OCI-LY3 (cell line): ENCODE measurements at regions not wholly inside any gene's neighbourhood (a gene's known extent, or its start where the extent isn't known, plus 50 kb on each side); places are given as distances from the start of the nearest gene placed in this dataset.

Experiments used
- H2AFZ ChIP-seq: fragments of 200-600, 300-600 bp; shearing (Covaris generic); 2 replicates; pipeline ENCODE4 v1.6.0; 2014; ENCODE audit warnings: antibody characterized with exemption, low read depth, low read length
- H3K27ac ChIP-seq: fragments of 200-600, 300-600 bp; sonication (generic); 2 replicates; pipeline ENCODE4 v1.5.1; 2014; ENCODE audit warnings: mild to moderate bottlenecking, low read length, moderate library complexity, mixed read lengths
- H3K27me3 ChIP-seq: fragments of 200-600, 300-600 bp; sonication (generic); 2 replicates; pipeline ENCODE4 v1.6.1; 2014; ENCODE audit warnings: low read depth, low read length, mixed read lengths
- H3K36me3 ChIP-seq: fragments of 200-600, 300-600 bp; sonication (generic); replicated peaks from 2 replicates; pipeline ENCODE3; 2014; ENCODE audit warnings: low read depth, low read length, mixed read lengths
- H3K4me1 ChIP-seq: fragments of 300-600, 200-600 bp; sonication (generic); 2 replicates; pipeline ENCODE4 v1.6.1; 2014; ENCODE audit warnings: low read length, mixed read lengths
- H3K4me2 ChIP-seq: fragments of 200-600, 300-600 bp; sonication (generic); 2 replicates; pipeline ENCODE4 v1.6.1; 2014; ENCODE audit warnings: low read length, mixed read lengths
- H3K4me3 ChIP-seq: fragments of 300-600, 200-600 bp; sonication (generic); 2 replicates; pipeline ENCODE4 v1.5.1; 2014; ENCODE audit warnings: antibody characterized with exemption, mild to moderate bottlenecking, low read length, moderate library complexity
- H3K79me2 ChIP-seq: fragments of 300-600, 200-600 bp; shearing (Covaris generic); 2 replicates; pipeline ENCODE4 v1.6.1; 2014; ENCODE audit warnings: mild to moderate bottlenecking, low read length, mixed read lengths
- H3K9ac ChIP-seq: fragments of 300-600, 200-600 bp; shearing (Covaris generic); 2 replicates; pipeline ENCODE4 v1.6.0; 2014; ENCODE audit warnings: mild to moderate bottlenecking, low read length, moderate library complexity
- H3K9me3 ChIP-seq: fragments of 200-600, 300-600 bp; shearing (Covaris generic); 2 replicates; pipeline ENCODE4 v1.6.1; 2014; ENCODE audit warnings: low read length, mixed read lengths; ENCODE audit not compliant: insufficient read depth
- H4K20me1 ChIP-seq: fragments of 200-600, 300-600 bp; sonication (generic); 2 replicates; pipeline ENCODE4 v1.6.1; 2016; ENCODE audit warnings: low read length, mixed read lengths; ENCODE audit not compliant: insufficient read depth
- EZH2phosphoT487 ChIP-seq: fragments of 200-600 bp; shearing (Covaris generic); IDR thresholded peaks from 2 replicates; pipeline ENCODE4 v1.6.1; 2018; ENCODE audit warnings: antibody characterized with exemption, mixed run types, low read depth
- TF ChIP-seq, protein P1 (sequence below): fragments of 200-600, 300-600 bp; sonication (generic); IDR thresholded peaks from 2 replicates; pipeline ENCODE4 v1.5.1; 2014; ENCODE audit warnings: antibody characterized with exemption, low read length, low read depth

DNA sequence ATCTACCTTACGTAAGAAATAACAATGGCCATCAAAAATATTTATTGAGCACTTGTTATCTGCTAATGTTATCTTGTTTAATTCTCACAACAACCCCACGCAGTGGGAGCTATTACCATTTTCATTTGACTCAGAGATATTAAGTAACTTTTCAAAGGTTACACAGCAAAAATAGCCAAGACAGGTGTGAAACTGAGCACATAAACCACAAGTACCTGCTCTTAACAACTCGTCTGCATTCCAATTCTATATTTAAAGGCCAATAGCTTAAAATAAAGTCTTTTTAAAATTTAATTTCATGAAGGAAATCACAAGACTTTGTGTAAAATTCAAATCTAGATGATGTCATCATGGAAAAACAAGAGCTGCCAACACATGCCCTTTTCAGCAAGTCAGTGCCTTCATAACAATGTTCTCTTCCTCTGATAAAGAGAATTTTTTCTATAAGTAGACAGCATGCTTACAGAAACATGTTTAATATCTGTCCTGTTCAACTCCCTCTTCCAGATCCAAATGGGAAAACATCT, 111.6 kb downstream of the MED10 start:
- no peak overlapping the region for H3K4me3 ChIP-seq
- H3K36me3 ChIP-seq = no peaks in the 10 kb centered on the region
- 0 out of 2 replicates have a peak, but pooled peaks cover 2% of the 10 kb centered on the region for H3K27me3 ChIP-seq
- no peaks in the 10 kb centered on the region for H3K4me1 ChIP-seq
- TF ChIP-seq, protein P1, sequence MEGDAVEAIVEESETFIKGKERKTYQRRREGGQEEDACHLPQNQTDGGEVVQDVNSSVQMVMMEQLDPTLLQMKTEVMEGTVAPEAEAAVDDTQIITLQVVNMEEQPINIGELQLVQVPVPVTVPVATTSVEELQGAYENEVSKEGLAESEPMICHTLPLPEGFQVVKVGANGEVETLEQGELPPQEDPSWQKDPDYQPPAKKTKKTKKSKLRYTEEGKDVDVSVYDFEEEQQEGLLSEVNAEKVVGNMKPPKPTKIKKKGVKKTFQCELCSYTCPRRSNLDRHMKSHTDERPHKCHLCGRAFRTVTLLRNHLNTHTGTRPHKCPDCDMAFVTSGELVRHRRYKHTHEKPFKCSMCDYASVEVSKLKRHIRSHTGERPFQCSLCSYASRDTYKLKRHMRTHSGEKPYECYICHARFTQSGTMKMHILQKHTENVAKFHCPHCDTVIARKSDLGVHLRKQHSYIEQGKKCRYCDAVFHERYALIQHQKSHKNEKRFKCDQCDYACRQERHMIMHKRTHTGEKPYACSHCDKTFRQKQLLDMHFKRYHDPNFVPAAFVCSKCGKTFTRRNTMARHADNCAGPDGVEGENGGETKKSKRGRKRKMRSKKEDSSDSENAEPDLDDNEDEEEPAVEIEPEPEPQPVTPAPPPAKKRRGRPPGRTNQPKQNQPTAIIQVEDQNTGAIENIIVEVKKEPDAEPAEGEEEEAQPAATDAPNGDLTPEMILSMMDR = no peak
- no peak for TF ChIP-seq EZH2phosphoT487
- H2AFZ ChIP-seq = no peak overlapping the region
- H3K79me2 ChIP-seq = no peaks in the 10 kb centered on the region
- H3K4me2 ChIP-seq = no peak overlapping the region
- no peaks in the 10 kb centered on the region for H3K9me3 ChIP-seq
- H3K9ac ChIP-seq = no peak overlapping the region
- H4K20me1 ChIP-seq = no peaks in the 10 kb centered on the region
- H3K27ac ChIP-seq = no peak overlapping the region

DNA sequence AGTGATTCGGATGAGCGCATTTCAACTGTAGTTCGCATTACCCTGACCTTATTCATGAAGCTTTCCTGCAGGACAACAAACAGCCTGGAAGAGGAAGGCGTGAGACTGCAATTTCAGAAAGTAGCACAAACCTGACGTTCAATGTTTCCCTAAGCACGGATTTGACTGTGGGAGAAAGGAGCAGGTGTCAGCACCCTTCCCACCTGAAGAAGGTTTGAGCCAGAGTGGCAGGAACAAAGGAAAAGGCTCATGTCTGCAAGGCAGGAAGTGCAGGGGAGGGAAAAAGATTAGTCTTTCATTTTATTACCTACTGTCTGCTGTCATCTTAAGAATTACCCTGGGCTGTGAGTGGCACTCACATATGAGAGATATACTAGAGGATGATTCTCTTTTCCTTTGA, 114.0 kb downstream of the MED10 start:
- Histone ChIP-seq H3K9ac (no peak overlapping the region), H3K79me2 (no peaks in the 10 kb centered on the region), H3K27ac (no peak overlapping the region), H4K20me1 (no peaks in the 10 kb centered on the region), H3K36me3 (no peaks in the 10 kb centered on the region), H3K4me2 (no peak overlapping the region), H3K4me1 (no peaks in the 10 kb centered on the region), H3K27me3 (0 out of 2 replicates have a peak, but pooled peaks cover 2% of the 10 kb centered on the region), H2AFZ (no peak overlapping the region), H3K4me3 (no peak overlapping the region), H3K9me3 (no peaks in the 10 kb centered on the region)
- TF ChIP-seq, protein P1 = no peak
- TF ChIP-seq EZH2phosphoT487 = no peak

DNA sequence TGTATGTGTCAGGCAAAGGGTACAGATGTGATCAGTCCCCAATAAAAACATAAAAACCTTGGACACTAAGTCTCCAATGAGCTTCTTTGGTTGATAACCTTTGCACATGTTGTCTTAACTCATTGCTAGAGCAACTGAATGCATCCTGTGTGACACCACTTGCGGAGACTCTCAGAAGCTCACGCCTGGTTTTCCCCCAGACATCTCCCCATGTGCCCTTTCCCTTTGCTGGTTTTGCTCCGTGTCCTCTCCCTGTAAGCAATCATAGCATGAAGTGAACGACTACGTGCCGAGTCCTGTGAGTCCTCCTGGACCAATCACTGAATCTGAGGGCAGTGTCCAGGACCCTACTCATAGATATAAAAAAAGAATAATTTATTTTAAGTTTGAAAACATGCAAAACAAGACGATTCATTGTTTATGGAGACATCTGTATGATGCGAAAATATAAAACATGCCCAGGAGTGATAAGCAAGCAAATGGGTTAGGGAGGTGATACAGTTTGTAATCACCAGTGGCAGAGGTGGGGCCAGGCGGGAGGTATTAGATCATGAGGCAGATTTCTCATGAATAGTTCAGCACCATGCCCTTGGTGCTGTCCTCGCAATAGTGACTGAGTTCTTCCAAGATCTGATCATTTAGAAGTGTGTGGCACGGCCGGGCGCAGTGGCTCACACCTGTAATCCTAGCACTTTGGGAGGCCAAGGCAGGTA, 115.5 kb downstream of the MED10 start:
- Histone ChIP-seq H3K4me3 (no peak overlapping the region), H3K27ac (no peak overlapping the region), H3K9me3 (no peaks in the 10 kb centered on the region), H3K9ac (no peak overlapping the region), H3K27me3 (0 out of 2 replicates have a peak, but pooled peaks cover 2% of the 10 kb centered on the region), H3K4me1 (no peaks in the 10 kb centered on the region), H2AFZ (no peak overlapping the region), H3K4me2 (no peak overlapping the region), H3K79me2 (no peaks in the 10 kb centered on the region), H4K20me1 (no peaks in the 10 kb centered on the region), H3K36me3 (no peaks in the 10 kb centered on the region)
- TF ChIP-seq EZH2phosphoT487 = no peak
- TF ChIP-seq, protein P1 = no peak

DNA sequence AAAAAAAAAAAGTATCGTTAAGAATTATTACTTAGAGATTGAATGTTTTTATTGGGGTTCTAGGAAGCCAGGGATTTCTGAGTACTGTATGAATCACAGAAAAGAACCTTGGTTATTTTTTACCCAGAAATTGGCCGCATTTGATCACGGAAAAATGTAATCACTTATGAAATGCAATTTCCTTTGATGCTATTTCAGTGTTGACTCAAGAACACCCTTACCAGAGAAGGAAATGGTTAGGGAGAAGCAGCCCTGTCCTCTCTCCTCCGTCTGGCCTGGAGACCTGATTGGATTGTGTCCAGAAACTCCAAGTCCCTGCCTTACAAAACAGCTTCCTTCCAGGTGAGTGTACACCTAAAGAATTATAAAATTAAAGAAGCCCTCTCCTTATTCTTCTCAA, 116.7 kb downstream of the MED10 start:
- H2AFZ ChIP-seq = no peak overlapping the region
- no peaks in the 10 kb centered on the region for H3K9me3 ChIP-seq
- H3K79me2 ChIP-seq = no peaks in the 10 kb centered on the region
- no peak overlapping the region for H3K27ac ChIP-seq
- H3K9ac ChIP-seq = no peak overlapping the region
- no peaks in the 10 kb centered on the region for H3K4me1 ChIP-seq
- H3K27me3 ChIP-seq = no peaks in the 10 kb centered on the region
- no peak overlapping the region for H3K4me3 ChIP-seq
- H3K4me2 ChIP-seq = no peak overlapping the region
- H3K36me3 ChIP-seq = no peaks in the 10 kb centered on the region
- no peak for TF ChIP-seq EZH2phosphoT487
- TF ChIP-seq, protein P1 = no peak
- no peaks in the 10 kb centered on the region for H4K20me1 ChIP-seq
